H1 (cell line): ENCODE measurements at regions not wholly inside any gene's neighbourhood (a gene's known extent, or its start where the extent isn't known, plus 50 kb on each side); places are given as distances from the start of the nearest gene placed in this dataset.

Experiments used
- EZH2 ChIP-seq: fragments of 200-600 bp; sonication (generic); IDR thresholded peaks from 2 replicates; pipeline ENCODE4 v1.7.1; 2012; ENCODE audit warnings: low read depth, mild to moderate bottlenecking, moderate library complexity, low read length, inconsistent platforms; ENCODE audit not compliant: severe bottlenecking
- MAFK ChIP-seq: IDR thresholded peaks from 2 replicates; pipeline ENCODE4 v1.6.1; 2012; ENCODE audit warnings: low read depth, mild to moderate bottlenecking, improper control_type of control experiment, low read length

- TF ChIP-seq EZH2, result no peak
- no peak for TF ChIP-seq MAFK
Observed at GRCh38 chrX:39574178-39574577, 523.6 kb downstream of the BCOR start.
